Astrocyte (in vitro differentiated cells and primary cell): ENCODE measurements at regions not wholly inside any gene's neighbourhood (a gene's known extent, or its start where the extent isn't known, plus 50 kb on each side); places are given as distances from the start of the nearest gene placed in this dataset.

Source experiments
- EZH2 ChIP-seq: IDR thresholded peaks from 2 replicates; pipeline ENCODE4 v1.6.1; 2012; ENCODE audit warnings: mild to moderate bottlenecking, low read length, inconsistent platforms; ENCODE audit not compliant: insufficient read depth
- TF ChIP-seq, protein P1 (sequence below): IDR thresholded peaks from 2 replicates; pipeline ENCODE4 v1.5.1; 2011; ENCODE audit warnings: low read depth, mild to moderate bottlenecking, inconsistent platforms, low read length, moderate library complexity; ENCODE audit not compliant: insufficient read depth

DNA sequence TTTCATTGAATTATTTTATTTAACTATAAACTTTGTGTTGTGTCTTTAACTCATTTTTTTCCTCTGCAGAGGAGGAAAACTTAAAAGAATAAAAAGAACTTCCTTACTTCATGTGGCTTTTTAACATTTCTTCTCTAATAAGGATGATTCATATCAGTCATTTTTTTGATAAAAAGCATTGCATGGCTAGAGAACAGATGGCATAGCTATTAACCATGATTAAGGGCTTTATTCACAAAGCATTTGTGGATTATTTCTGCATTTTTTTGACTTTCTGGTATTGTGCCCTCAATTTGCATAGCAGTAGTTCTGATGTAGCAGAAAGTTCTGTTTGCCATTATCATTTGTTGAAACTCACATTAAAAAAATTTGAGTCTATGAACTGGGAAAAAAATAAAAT, 540.8 kb downstream of the SI start:
- TF ChIP-seq, protein P1, sequence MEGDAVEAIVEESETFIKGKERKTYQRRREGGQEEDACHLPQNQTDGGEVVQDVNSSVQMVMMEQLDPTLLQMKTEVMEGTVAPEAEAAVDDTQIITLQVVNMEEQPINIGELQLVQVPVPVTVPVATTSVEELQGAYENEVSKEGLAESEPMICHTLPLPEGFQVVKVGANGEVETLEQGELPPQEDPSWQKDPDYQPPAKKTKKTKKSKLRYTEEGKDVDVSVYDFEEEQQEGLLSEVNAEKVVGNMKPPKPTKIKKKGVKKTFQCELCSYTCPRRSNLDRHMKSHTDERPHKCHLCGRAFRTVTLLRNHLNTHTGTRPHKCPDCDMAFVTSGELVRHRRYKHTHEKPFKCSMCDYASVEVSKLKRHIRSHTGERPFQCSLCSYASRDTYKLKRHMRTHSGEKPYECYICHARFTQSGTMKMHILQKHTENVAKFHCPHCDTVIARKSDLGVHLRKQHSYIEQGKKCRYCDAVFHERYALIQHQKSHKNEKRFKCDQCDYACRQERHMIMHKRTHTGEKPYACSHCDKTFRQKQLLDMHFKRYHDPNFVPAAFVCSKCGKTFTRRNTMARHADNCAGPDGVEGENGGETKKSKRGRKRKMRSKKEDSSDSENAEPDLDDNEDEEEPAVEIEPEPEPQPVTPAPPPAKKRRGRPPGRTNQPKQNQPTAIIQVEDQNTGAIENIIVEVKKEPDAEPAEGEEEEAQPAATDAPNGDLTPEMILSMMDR, result no peak
- no peak for TF ChIP-seq EZH2
